Panc1 (cell line): ENCODE measurements at regions not wholly inside any gene's neighbourhood (a gene's known extent, or its start where the extent isn't known, plus 50 kb on each side); places are given as distances from the start of the nearest gene placed in this dataset.

ENCODE experiments used
- CTCF ChIP-seq: fragments of 450-650 bp; IDR thresholded peaks from 2 replicates; pipeline ENCODE4 v1.5.1; 2017; ENCODE audit warnings: mild to moderate bottlenecking
- POLR2AphosphoS5 ChIP-seq: IDR thresholded peaks from 2 replicates; pipeline ENCODE4 v1.6.1; 2012; ENCODE audit warnings: mild to moderate bottlenecking, low read depth, low read length, moderate library complexity
- REST ChIP-seq, 2 experiments: IDR thresholded peaks; 2 replicates each; pipeline ENCODE4 v1.6.1; 2011 to 2012; ENCODE audit warnings: low read depth in 2 of 2, control low read depth in 1 of 2, low read length in 1 of 2, mild to moderate bottlenecking in 1 of 2, moderate library complexity in 1 of 2; ENCODE audit not compliant: insufficient read depth in 1 of 2

- no peak for TF ChIP-seq CTCF
- no peak for TF ChIP-seq REST (IDR thresholded peaks at IDR 0.05; ENCODE audit: insufficient read depth in 1 of 2, low read depth in 2 of 2, low read length in 1 of 2)
- TF ChIP-seq POLR2AphosphoS5: no peak
Measured at GRCh38 chr22:27585141-27585540, 216.4 kb downstream of the MN1 start.
